GM23338 (cell line): ENCODE measurements at regions not wholly inside any gene's neighbourhood (a gene's known extent, or its start where the extent isn't known, plus 50 kb on each side); places are given as distances from the start of the nearest gene placed in this dataset.

Source experiments
- ATAC-seq: fragments of 200-7000 bp; cut with Tn5 transposase; 3 replicates; pipeline ENCODE4 v1.9.1; 2020
- DNase-seq: peaks from one replicate; pipeline ENCODE4 v3.0.0-alpha.2; 2015; ENCODE audit warnings: low spot score
- H2AFZ ChIP-seq: fragments of 200-600 bp; sonication (generic); 2 replicates; pipeline ENCODE4 v1.8.0; 2016; ENCODE audit warnings: antibody characterized with exemption, mild to moderate bottlenecking, moderate library complexity
- H3F3A ChIP-seq: fragments of 200-600 bp; sonication (generic); replicated peaks from 2 replicates; pipeline ENCODE4 v1.8.0; 2017; ENCODE audit warnings: antibody characterized with exemption, mixed run types, low read depth
- H3K27ac ChIP-seq: fragments of 200-600 bp; sonication (generic); 2 replicates; pipeline ENCODE4 v1.6.1; 2016; ENCODE audit warnings: low read depth
- H3K27me3 ChIP-seq: fragments of 200-600 bp; sonication (generic); 2 replicates; pipeline ENCODE4 v1.8.0; 2016; ENCODE audit warnings: mild to moderate bottlenecking, mixed run types, moderate library complexity; ENCODE audit not compliant: insufficient read depth
- H3K36me3 ChIP-seq: fragments of 200-600 bp; sonication (generic); 2 replicates; pipeline ENCODE4 v1.8.0; 2016; ENCODE audit warnings: mild to moderate bottlenecking; ENCODE audit not compliant: insufficient read depth
- H3K4me1 ChIP-seq: fragments of 200-600 bp; sonication (generic); 2 replicates; pipeline ENCODE4 v1.8.0; 2016; ENCODE audit warnings: mild to moderate bottlenecking, moderate library complexity; ENCODE audit not compliant: insufficient read depth
- H3K4me2 ChIP-seq: fragments of 200-600 bp; sonication (generic); 2 replicates; pipeline ENCODE4 v1.7.1; 2017; ENCODE audit warnings: mixed run types
- H3K4me3 ChIP-seq: fragments of 200-600 bp; sonication (generic); 2 replicates; pipeline ENCODE4 v1.6.1; 2016; ENCODE audit warnings: mixed run types
- H3K79me2 ChIP-seq: fragments of 200-600 bp; sonication (generic); replicated peaks from 2 replicates; pipeline ENCODE4 v1.8.0; 2017; ENCODE audit warnings: mild to moderate bottlenecking; ENCODE audit not compliant: insufficient read depth
- H3K9me2 ChIP-seq: fragments of 200-600 bp; sonication (generic); 2 replicates; pipeline ENCODE4 v1.8.0; 2017; ENCODE audit not compliant: insufficient read depth
- H4K20me1 ChIP-seq: fragments of 200-600 bp; sonication (generic); replicated peaks from 2 replicates; pipeline ENCODE4 v1.8.0; 2017; ENCODE audit warnings: mild to moderate bottlenecking; ENCODE audit not compliant: insufficient read depth
- H3K27ac Mint-ChIP-seq: 2 replicates; pipeline ENCODE4 v1.8.0; 2020; ENCODE audit warnings: inconsistent platforms, mild to moderate bottlenecking, moderate library complexity, mixed read lengths
- H3K27me3 Mint-ChIP-seq: 3 replicates; pipeline ENCODE4 v1.8.0; 2022; ENCODE audit warnings: low read depth, mild to moderate bottlenecking, moderate library complexity, mixed read lengths, inconsistent platforms; ENCODE audit not compliant: insufficient read depth, poor library complexity
- H3K36me3 Mint-ChIP-seq: 3 replicates; pipeline ENCODE4 v1.8.0; 2021; ENCODE audit warnings: low read depth, mild to moderate bottlenecking, inconsistent platforms, moderate library complexity, mixed read lengths
- H3K4me1 Mint-ChIP-seq: 3 replicates; pipeline ENCODE4 v1.8.0; 2020; ENCODE audit warnings: mild to moderate bottlenecking, inconsistent platforms, mixed read lengths
- H3K4me3 Mint-ChIP-seq: 3 replicates; pipeline ENCODE4 v1.8.0; 2021; ENCODE audit warnings: moderate library complexity, mild to moderate bottlenecking, inconsistent platforms, mixed read lengths
- H3K9me3 Mint-ChIP-seq: 3 replicates; pipeline ENCODE4 v1.8.0; 2020; ENCODE audit warnings: moderate library complexity, mild to moderate bottlenecking, inconsistent platforms, mixed read lengths
- CREB1 ChIP-seq: fragments of 250-450 bp; sonication (Bioruptor Pico); IDR thresholded peaks from 2 replicates; pipeline ENCODE4 v1.5.0; 2020; ENCODE audit warnings: low read depth, mild to moderate bottlenecking, moderate library complexity
- CTCF ChIP-seq, 2 experiments: fragments of 200-600 bp in 1 of 2; sonication (generic) in 1 of 2; conservative IDR thresholded peaks; 2 replicates each; pipeline versions ENCODE4 v1.5.1 to v1.6.1; 2016 to 2017; ENCODE audit warnings: antibody characterized with exemption in 2 of 2, low read depth in 2 of 2, mild to moderate bottlenecking in 2 of 2, moderate library complexity in 1 of 2
- ETS1 ChIP-seq: IDR thresholded peaks from 2 replicates; pipeline ENCODE4 v1.6.1; 2016; ENCODE audit warnings: antibody characterized with exemption
- EZH2 ChIP-seq: fragments of 200-600 bp; sonication (generic); IDR thresholded peaks from one replicate; pipeline ENCODE4 v1.8.0; 2017; ENCODE audit warnings: antibody characterized with exemption, mild to moderate bottlenecking, low read depth; ENCODE audit not compliant: unreplicated experiment
- EZH2phosphoT487 ChIP-seq: fragments of 200-600 bp; sonication (generic); IDR thresholded peaks from one replicate; pipeline ENCODE4 v1.8.1; 2018; ENCODE audit warnings: antibody characterized with exemption; ENCODE audit not compliant: unreplicated experiment
- JUNB ChIP-seq: IDR thresholded peaks from one replicate; pipeline ENCODE4 v1.6.1; 2016; ENCODE audit warnings: antibody characterized with exemption; ENCODE audit not compliant: unreplicated experiment
- NANOG ChIP-seq: IDR thresholded peaks from 2 replicates; pipeline ENCODE4 v1.6.1; 2016; ENCODE audit warnings: antibody characterized with exemption, borderline replicate concordance
- POLR2AphosphoS5 ChIP-seq: IDR thresholded peaks from 2 replicates; pipeline ENCODE4 v1.6.1; 2016; ENCODE audit warnings: antibody characterized with exemption, low read depth
- STAT1 ChIP-seq: IDR thresholded peaks from one replicate; pipeline ENCODE4 v1.6.1; 2016; ENCODE audit warnings: antibody characterized with exemption; ENCODE audit not compliant: unreplicated experiment
- ZNF114 ChIP-seq: fragments of 250-450 bp; sonication (Bioruptor Pico); IDR thresholded peaks from 2 replicates; pipeline ENCODE4 v1.5.0; 2020; ENCODE audit warnings: mild to moderate bottlenecking, moderate library complexity
- ZNF331 ChIP-seq: fragments of 250-450 bp; sonication (Bioruptor Pico); IDR thresholded peaks from 2 replicates; pipeline ENCODE4 v1.5.0; 2020; ENCODE audit warnings: low read depth, mild to moderate bottlenecking, moderate library complexity
- TF ChIP-seq, protein P1 (sequence below): fragments of 250-450 bp; sonication (Bioruptor Pico); IDR thresholded peaks from 2 replicates; pipeline ENCODE4 v1.5.0; 2020; ENCODE audit warnings: mild to moderate bottlenecking, moderate library complexity
- TF ChIP-seq, protein P2 (sequence below): IDR thresholded peaks from one replicate; pipeline ENCODE4 v1.6.1; 2018; ENCODE audit warnings: antibody characterized with exemption; ENCODE audit not compliant: unreplicated experiment

GRCh38 chr6:168192195-168192900 is 113.3 kb upstream of the FRMD1 start:
- Histone ChIP-seq H3K27ac (no peak overlapping the region), H4K20me1 (no peaks in the 10 kb centered on the region), H3K4me1 (no peaks in the 10 kb centered on the region), H3K79me2 (no peaks in the 10 kb centered on the region), H2AFZ (no peak overlapping the region), H3F3A (no peaks in the 10 kb centered on the region), H3K27me3 (no peaks in the 10 kb centered on the region), H3K4me3 (no peak overlapping the region), H3K36me3 (no peaks in the 10 kb centered on the region), H3K9me2 (peaks cover 3% of the 10 kb centered on the region; the same call in 1 of the 2 replicates), H3K4me2 (no peak overlapping the region)
- H3K36me3 Mint-ChIP-seq: no peaks in the 10 kb centered on the region
- peaks cover 22% of the 10 kb centered on the region for H3K27me3 Mint-ChIP-seq
- H3K4me1 Mint-ChIP-seq: peaks cover 12% of the 10 kb centered on the region
- H3K27ac Mint-ChIP-seq: no peak overlapping the region
- no peak overlapping the region for H3K4me3 Mint-ChIP-seq
- DNase-seq (no peak), ATAC-seq (no peak)
- TF ChIP-seq CREB1 (CRISPR knock-in tag): no peak
- TF ChIP-seq, protein P1, sequence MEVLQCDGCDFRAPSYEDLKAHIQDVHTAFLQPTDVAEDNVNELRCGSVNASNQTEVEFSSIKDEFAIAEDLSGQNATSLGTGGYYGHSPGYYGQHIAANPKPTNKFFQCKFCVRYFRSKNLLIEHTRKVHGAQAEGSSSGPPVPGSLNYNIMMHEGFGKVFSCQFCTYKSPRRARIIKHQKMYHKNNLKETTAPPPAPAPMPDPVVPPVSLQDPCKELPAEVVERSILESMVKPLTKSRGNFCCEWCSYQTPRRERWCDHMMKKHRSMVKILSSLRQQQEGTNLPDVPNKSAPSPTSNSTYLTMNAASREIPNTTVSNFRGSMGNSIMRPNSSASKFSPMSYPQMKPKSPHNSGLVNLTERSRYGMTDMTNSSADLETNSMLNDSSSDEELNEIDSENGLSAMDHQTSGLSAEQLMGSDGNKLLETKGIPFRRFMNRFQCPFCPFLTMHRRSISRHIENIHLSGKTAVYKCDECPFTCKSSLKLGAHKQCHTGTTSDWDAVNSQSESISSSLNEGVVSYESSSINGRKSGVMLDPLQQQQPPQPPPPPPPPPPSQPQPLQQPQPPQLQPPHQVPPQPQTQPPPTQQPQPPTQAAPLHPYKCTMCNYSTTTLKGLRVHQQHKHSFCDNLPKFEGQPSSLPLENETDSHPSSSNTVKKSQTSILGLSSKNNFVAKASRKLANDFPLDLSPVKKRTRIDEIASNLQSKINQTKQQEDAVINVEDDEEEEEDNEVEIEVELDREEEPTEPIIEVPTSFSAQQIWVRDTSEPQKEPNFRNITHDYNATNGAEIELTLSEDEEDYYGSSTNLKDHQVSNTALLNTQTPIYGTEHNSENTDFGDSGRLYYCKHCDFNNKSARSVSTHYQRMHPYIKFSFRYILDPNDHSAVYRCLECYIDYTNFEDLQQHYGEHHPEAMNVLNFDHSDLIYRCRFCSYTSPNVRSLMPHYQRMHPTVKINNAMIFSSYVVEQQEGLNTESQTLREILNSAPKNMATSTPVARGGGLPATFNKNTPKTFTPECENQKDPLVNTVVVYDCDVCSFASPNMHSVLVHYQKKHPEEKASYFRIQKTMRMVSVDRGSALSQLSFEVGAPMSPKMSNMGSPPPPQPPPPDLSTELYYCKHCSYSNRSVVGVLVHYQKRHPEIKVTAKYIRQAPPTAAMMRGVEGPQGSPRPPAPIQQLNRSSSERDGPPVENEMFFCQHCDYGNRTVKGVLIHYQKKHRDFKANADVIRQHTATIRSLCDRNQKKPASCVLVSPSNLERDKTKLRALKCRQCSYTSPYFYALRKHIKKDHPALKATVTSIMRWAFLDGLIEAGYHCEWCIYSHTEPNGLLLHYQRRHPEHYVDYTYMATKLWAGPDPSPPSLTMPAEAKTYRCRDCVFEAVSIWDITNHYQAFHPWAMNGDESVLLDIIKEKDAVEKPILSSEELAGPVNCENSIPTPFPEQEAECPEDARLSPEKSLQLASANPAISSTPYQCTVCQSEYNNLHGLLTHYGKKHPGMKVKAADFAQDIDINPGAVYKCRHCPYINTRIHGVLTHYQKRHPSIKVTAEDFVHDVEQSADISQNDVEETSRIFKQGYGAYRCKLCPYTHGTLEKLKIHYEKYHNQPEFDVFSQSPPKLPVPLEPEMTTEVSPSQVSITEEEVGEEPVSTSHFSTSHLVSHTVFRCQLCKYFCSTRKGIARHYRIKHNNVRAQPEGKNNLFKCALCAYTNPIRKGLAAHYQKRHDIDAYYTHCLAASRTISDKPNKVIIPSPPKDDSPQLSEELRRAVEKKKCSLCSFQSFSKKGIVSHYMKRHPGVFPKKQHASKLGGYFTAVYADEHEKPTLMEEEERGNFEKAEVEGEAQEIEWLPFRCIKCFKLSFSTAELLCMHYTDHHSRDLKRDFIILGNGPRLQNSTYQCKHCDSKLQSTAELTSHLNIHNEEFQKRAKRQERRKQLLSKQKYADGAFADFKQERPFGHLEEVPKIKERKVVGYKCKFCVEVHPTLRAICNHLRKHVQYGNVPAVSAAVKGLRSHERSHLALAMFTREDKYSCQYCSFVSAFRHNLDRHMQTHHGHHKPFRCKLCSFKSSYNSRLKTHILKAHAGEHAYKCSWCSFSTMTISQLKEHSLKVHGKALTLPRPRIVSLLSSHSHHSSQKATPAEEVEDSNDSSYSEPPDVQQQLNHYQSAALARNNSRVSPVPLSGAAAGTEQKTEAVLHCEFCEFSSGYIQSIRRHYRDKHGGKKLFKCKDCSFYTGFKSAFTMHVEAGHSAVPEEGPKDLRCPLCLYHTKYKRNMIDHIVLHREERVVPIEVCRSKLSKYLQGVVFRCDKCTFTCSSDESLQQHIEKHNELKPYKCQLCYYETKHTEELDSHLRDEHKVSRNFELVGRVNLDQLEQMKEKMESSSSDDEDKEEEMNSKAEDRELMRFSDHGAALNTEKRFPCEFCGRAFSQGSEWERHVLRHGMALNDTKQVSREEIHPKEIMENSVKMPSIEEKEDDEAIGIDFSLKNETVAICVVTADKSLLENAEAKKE (CRISPR knock-in tag): no peak
- TF ChIP-seq STAT1: no peak
- TF ChIP-seq ZNF114 (CRISPR knock-in tag): no peak
- no peak for TF ChIP-seq JUNB
- no peak for TF ChIP-seq CTCF (conservative IDR thresholded peaks at IDR 0.05; ENCODE audit: low read depth in 2 of 2)
- no peak for TF ChIP-seq EZH2phosphoT487
- no peak for TF ChIP-seq ETS1
- TF ChIP-seq, protein P2, sequence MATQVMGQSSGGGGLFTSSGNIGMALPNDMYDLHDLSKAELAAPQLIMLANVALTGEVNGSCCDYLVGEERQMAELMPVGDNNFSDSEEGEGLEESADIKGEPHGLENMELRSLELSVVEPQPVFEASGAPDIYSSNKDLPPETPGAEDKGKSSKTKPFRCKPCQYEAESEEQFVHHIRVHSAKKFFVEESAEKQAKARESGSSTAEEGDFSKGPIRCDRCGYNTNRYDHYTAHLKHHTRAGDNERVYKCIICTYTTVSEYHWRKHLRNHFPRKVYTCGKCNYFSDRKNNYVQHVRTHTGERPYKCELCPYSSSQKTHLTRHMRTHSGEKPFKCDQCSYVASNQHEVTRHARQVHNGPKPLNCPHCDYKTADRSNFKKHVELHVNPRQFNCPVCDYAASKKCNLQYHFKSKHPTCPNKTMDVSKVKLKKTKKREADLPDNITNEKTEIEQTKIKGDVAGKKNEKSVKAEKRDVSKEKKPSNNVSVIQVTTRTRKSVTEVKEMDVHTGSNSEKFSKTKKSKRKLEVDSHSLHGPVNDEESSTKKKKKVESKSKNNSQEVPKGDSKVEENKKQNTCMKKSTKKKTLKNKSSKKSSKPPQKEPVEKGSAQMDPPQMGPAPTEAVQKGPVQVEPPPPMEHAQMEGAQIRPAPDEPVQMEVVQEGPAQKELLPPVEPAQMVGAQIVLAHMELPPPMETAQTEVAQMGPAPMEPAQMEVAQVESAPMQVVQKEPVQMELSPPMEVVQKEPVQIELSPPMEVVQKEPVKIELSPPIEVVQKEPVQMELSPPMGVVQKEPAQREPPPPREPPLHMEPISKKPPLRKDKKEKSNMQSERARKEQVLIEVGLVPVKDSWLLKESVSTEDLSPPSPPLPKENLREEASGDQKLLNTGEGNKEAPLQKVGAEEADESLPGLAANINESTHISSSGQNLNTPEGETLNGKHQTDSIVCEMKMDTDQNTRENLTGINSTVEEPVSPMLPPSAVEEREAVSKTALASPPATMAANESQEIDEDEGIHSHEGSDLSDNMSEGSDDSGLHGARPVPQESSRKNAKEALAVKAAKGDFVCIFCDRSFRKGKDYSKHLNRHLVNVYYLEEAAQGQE: no peak
- no peak for TF ChIP-seq POLR2AphosphoS5
- TF ChIP-seq ZNF331 (CRISPR knock-in tag): no peak
- TF ChIP-seq NANOG: no peak
- no peak for TF ChIP-seq EZH2
- H3K9me3 Mint-ChIP-seq: no peaks in the 10 kb centered on the region; the same call in 1 of the 3 replicates
